A673 (cell line): ENCODE measurements at regions not wholly inside any gene's neighbourhood (a gene's known extent, or its start where the extent isn't known, plus 50 kb on each side); places are given as distances from the start of the nearest gene placed in this dataset.

ENCODE experiments used
- BruUV-seq: library from RNA; stranded (reverse); fragments of 400-500 nt; replicated peaks from 2 replicates; lab custom pipeline; 2021; lab: Mats Ljungman, UMichigan
- CTCF ChIA-PET: fragments of 300-600 bp; sonication (Branson Sonifier 250); formaldehyde crosslinking; loops from one replicate; lab custom pipeline; 2022; ENCODE audit warnings: antibody characterized with exemption; lab: Charles Lee
- POLR2A ChIA-PET: fragments of 300-600 bp; sonication (Branson Sonifier 250); formaldehyde crosslinking; loops from one replicate; lab custom pipeline; 2022; ENCODE audit warnings: antibody characterized with exemption; ENCODE audit not compliant: low non-redundant PET; lab: Charles Lee
- DNase-seq: peaks from one replicate; pipeline ENCODE4 v3.0.0-alpha.2; 2015; ENCODE audit warnings: low spot score
- H3K27ac ChIP-seq: fragments of 200-600 bp; sonication (generic); 2 replicates; pipeline ENCODE4 v1.5.1; 2016; ENCODE audit warnings: mixed run types, low read depth, mild to moderate bottlenecking, mixed read lengths, antibody characterized with exemption, low read length; ENCODE audit not compliant: poor library complexity, severe bottlenecking
- H3K27me3 ChIP-seq: fragments of 200-600 bp; sonication (generic); replicated peaks from 2 replicates; pipeline ENCODE4 v1.6.1; 2017; ENCODE audit warnings: mixed run types, low read depth, mild to moderate bottlenecking, mixed read lengths, antibody characterized with exemption, low read length; ENCODE audit not compliant: insufficient read depth, poor library complexity
- H3K36me3 ChIP-seq: fragments of 200-600 bp; sonication (generic); 2 replicates; pipeline ENCODE4 v1.6.1; 2016; ENCODE audit warnings: mixed run types, mild to moderate bottlenecking, mixed read lengths, antibody characterized with exemption, low read length; ENCODE audit not compliant: insufficient read depth, poor library complexity, severe bottlenecking
- H3K4me1 ChIP-seq: fragments of 200-600 bp; sonication (generic); 2 replicates; pipeline ENCODE4 v1.6.1; 2017; ENCODE audit warnings: mixed run types, mild to moderate bottlenecking, mixed read lengths, antibody characterized with exemption, low read length; ENCODE audit not compliant: insufficient read depth, poor library complexity, severe bottlenecking
- H3K4me3 ChIP-seq: fragments of 200-600 bp; sonication (generic); 2 replicates; pipeline ENCODE4 v1.5.1; 2016; ENCODE audit warnings: low read depth, mixed run types, mild to moderate bottlenecking, mixed read lengths, low read length; ENCODE audit not compliant: poor library complexity, severe bottlenecking
- H3K9me3 ChIP-seq: fragments of 200-600 bp; sonication (generic); 2 replicates; pipeline ENCODE4 v1.6.1; 2016; ENCODE audit warnings: mixed run types, low read depth, mild to moderate bottlenecking, mixed read lengths, antibody characterized with exemption, low read length; ENCODE audit not compliant: poor library complexity, severe bottlenecking
- EZH2 ChIP-seq: fragments of 200-600 bp; sonication (generic); IDR thresholded peaks from 2 replicates; pipeline ENCODE4 v1.6.1; 2017; ENCODE audit warnings: borderline replicate concordance, low read depth, mild to moderate bottlenecking, mixed read lengths, antibody characterized with exemption, low read length; ENCODE audit not compliant: poor library complexity, severe bottlenecking
- intact Hi-C: fragments of 100-400 bp; cut with micrococcal nuclease; formaldehyde crosslinking; loops from one replicate; pipeline ENCODE4 v1.10.0; 2022; ENCODE audit not compliant: unreplicated experiment
- TF ChIP-seq, protein P1 (sequence below): fragments of 300-800, 200-600 bp; sonication (generic); conservative IDR thresholded peaks from 2 replicates; pipeline ENCODE4 v1.5.1; 2017; ENCODE audit warnings: low read depth, mild to moderate bottlenecking, antibody characterized with exemption, low read length, moderate library complexity, mixed read lengths

DNA sequence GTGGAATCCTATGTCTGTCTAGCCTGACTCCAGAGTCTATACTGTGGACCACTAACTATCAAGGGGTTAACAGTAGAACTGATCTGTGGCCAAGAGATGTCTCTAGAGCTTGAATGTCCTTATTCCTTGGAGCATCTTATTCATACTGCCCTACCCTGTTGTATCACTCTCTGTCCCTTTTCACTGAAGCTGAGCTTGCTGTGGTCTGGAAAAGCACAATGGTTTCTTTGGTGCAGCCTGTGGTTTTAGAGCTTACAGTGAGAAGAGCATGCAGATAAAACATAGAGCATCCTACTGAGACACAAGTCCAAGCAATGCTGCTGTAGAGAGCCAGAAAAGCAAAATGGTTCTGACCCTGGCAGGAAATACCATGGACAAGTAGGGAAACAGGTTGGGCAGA is 367.0 kb upstream of the ATP2B1 start:
- CTCF ChIA-PET: no interaction called here
- no TSS peak for BruUV-seq
- H3K27me3 ChIP-seq: no peaks in the 10 kb centered on the region

DNA sequence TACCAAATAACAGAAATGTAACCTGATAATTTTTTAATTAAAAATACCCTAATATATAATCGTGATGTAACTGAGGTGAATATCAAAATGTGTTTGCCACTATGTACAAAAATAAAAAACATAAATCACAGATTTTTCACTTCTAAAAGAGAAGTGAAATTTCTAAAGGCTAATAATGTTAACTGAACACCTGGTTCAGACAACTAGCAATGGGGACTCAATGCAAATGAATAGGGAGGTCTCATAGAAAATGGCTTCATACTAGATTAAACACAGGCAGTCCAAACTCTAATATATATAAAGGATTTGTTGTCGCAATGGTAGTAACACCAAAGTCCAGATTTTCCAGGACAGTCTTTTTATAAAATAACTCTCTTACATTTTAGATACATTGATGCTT is 365.4 kb upstream of the ATP2B1 start:
- H3K9me3 ChIP-seq: no peaks in the 10 kb centered on the region
- no peak for TF ChIP-seq EZH2
- TF ChIP-seq, protein P1, sequence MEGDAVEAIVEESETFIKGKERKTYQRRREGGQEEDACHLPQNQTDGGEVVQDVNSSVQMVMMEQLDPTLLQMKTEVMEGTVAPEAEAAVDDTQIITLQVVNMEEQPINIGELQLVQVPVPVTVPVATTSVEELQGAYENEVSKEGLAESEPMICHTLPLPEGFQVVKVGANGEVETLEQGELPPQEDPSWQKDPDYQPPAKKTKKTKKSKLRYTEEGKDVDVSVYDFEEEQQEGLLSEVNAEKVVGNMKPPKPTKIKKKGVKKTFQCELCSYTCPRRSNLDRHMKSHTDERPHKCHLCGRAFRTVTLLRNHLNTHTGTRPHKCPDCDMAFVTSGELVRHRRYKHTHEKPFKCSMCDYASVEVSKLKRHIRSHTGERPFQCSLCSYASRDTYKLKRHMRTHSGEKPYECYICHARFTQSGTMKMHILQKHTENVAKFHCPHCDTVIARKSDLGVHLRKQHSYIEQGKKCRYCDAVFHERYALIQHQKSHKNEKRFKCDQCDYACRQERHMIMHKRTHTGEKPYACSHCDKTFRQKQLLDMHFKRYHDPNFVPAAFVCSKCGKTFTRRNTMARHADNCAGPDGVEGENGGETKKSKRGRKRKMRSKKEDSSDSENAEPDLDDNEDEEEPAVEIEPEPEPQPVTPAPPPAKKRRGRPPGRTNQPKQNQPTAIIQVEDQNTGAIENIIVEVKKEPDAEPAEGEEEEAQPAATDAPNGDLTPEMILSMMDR: no peak
- POLR2A ChIA-PET: no interaction called here
- DNase-seq: no peak
- BruUV-seq: no TSS peak
- H3K27ac ChIP-seq: no peak overlapping the region
- no peaks in the 10 kb centered on the region for H3K36me3 ChIP-seq
- CTCF ChIA-PET: no interaction called here
- no peaks in the 10 kb centered on the region for H3K4me1 ChIP-seq
- no peaks in the 10 kb centered on the region for H3K27me3 ChIP-seq
- intact Hi-C loops: no loop called here
- H3K4me3 ChIP-seq: no peak overlapping the region

More for the DNA sequence above, 367.0 kb upstream of the ATP2B1 start:
- H3K4me3 ChIP-seq: no peak overlapping the region
- H3K4me1 ChIP-seq: no peaks in the 10 kb centered on the region
- no peak for TF ChIP-seq EZH2
- TF ChIP-seq, protein P1: no peak
- no peak overlapping the region for H3K27ac ChIP-seq
- no peaks in the 10 kb centered on the region for H3K36me3 ChIP-seq
- intact Hi-C loops: no loop called here
- POLR2A ChIA-PET: no interaction called here
- DNase-seq: no peak
- H3K9me3 ChIP-seq: no peaks in the 10 kb centered on the region

DNA sequence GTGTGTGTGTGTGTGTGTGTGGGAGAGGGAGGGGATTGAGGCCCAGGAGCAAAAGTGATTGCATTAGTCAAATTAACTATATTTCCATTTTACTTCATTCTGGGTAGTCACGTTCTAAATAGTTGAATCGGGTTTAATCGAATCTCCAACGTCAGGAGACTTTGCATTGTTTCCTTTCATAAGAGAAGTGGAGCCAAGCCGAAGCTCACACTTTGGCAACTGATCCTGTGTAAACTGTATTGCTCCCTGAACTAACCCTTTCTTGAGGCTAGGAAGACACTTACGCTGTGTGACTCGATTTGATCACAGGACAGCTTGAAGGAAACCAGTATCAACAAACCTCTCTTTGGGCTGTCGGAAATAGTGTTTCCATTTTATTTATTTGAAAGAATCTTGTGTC is 363.4 kb upstream of the ATP2B1 start:
- no peak for TF ChIP-seq EZH2
- DNase-seq: no peak
- intact Hi-C loops: no loop called here
- Histone ChIP-seq H3K27me3 (no peaks in the 10 kb centered on the region), H3K4me1 (no peaks in the 10 kb centered on the region), H3K27ac (no peak overlapping the region), H3K4me3 (no peak overlapping the region), H3K36me3 (no peaks in the 10 kb centered on the region), H3K9me3 (no peaks in the 10 kb centered on the region)
- CTCF ChIA-PET: no interaction called here
- POLR2A ChIA-PET: no interaction called here
- no TSS peak for BruUV-seq

DNA sequence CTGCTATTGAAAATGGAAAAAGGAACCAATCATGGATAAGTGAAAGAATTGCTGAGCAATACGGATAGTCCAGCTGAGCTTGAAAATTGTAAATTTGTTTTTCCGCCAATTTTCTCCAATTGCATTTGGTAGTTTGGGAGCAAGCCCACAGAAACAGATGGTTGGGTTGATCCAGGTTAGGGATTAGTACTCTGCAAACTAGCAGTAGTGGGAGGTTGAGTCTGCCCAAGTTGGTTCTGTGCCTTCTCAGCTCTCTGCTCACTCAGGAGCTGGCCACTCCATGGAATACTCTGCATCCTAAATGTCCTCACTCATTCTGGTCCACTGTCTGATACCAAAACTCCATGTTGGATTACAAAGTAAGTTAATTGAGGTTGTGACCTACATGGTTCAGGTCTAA is 361.1 kb upstream of the ATP2B1 start:
- POLR2A ChIA-PET: no interaction called here
- TF ChIP-seq, protein P1: no peak
- no peak for TF ChIP-seq EZH2
- Histone ChIP-seq H3K4me1 (peaks cover 18% of the 10 kb centered on the region), H3K27me3 (no peaks in the 10 kb centered on the region), H3K4me3 (no peak overlapping the region), H3K27ac (no peak overlapping the region), H3K9me3 (no peaks in the 10 kb centered on the region), H3K36me3 (no peaks in the 10 kb centered on the region)
- no TSS peak for BruUV-seq
- intact Hi-C loops: no loop called here
- CTCF ChIA-PET: no interaction called here
- no peak for DNase-seq
